GM23248 (cell line): ENCODE measurements at regions not wholly inside any gene's neighbourhood (a gene's known extent, or its start where the extent isn't known, plus 50 kb on each side); places are given as distances from the start of the nearest gene placed in this dataset.

ENCODE experiments used
- EZH2 ChIP-seq: fragments of 200-600 bp; sonication (generic); IDR thresholded peaks from 2 replicates; pipeline ENCODE4 v1.6.1; 2018; ENCODE audit warnings: antibody characterized with exemption, mild to moderate bottlenecking; ENCODE audit not compliant: insufficient read depth, poor library complexity, severe bottlenecking
- EZH2phosphoT487 ChIP-seq: fragments of 200-600 bp; sonication (generic); IDR thresholded peaks from 2 replicates; pipeline ENCODE4 v1.6.1; 2018; ENCODE audit warnings: antibody characterized with exemption, moderate library complexity, mild to moderate bottlenecking, low read depth; ENCODE audit not compliant: insufficient read depth

GRCh38 chr5:117657541-117657940 lies 1082.9 kb upstream of the SEMA6A start:
- TF ChIP-seq EZH2 (no peak), EZH2phosphoT487 (no peak)
